Renal cortical epithelial cell (primary cell): ENCODE measurements at regions not wholly inside any gene's neighbourhood (a gene's known extent, or its start where the extent isn't known, plus 50 kb on each side); places are given as distances from the start of the nearest gene placed in this dataset.
A peak's percentile ranks its signal among the peaks of the same experiment; 100 is the strongest.

ENCODE experiments used
- DNase-seq: peaks from one replicate; pipeline ENCODE4 v3.0.0-alpha.2; 2011; ENCODE audit warnings: low read depth

- peak; percentile 95 for DNase-seq
These were observed 164.4 kb upstream of the VRK2 start for GRCh38 chr2:57881998-57882888.

- no peak for DNase-seq
These were observed 163.6 kb upstream of the VRK2 start for GRCh38 chr2:57882895-57883515.

- no peak for DNase-seq
These were observed 162.3 kb upstream of the VRK2 start for GRCh38 chr2:57884281-57884680.

- DNase-seq: no peak
These were observed 160.9 kb upstream of the VRK2 start for GRCh38 chr2:57885742-57886141.

GRCh38 chr2:57886161-57886786 is 160.3 kb upstream of the VRK2 start:
- DNase-seq: no peak

- no peak for DNase-seq
These were observed 158.1 kb upstream of the VRK2 start for GRCh38 chr2:57888463-57888862.

- peak; percentile 79 for DNase-seq
These were observed 156.1 kb upstream of the VRK2 start for GRCh38 chr2:57890464-57890863.

GRCh38 chr2:57891086-57891712 is 155.4 kb upstream of the VRK2 start:
- DNase-seq: no peak

- DNase-seq: no peak
These were observed 153.7 kb upstream of the VRK2 start for GRCh38 chr2:57892920-57893319.

GRCh38 chr2:57893347-57893746 is 153.3 kb upstream of the VRK2 start:
- no peak for DNase-seq

GRCh38 chr2:57893786-57894185 is 152.8 kb upstream of the VRK2 start:
- DNase-seq: no peak

GRCh38 chr2:57894381-57894780 is 152.2 kb upstream of the VRK2 start:
- DNase-seq: no peak

- no peak for DNase-seq
These were observed 148.7 kb upstream of the VRK2 start for GRCh38 chr2:57897920-57898319.

GRCh38 chr2:57899898-57900297 is 146.7 kb upstream of the VRK2 start:
- DNase-seq: no peak

GRCh38 chr2:57902578-57902977 is 144.0 kb upstream of the VRK2 start:
- no peak for DNase-seq

- DNase-seq: peak; percentile 66
These were observed 140.4 kb upstream of the VRK2 start for GRCh38 chr2:57906152-57906732.

- no peak for DNase-seq
These were observed 139.2 kb upstream of the VRK2 start for GRCh38 chr2:57907411-57907810.

GRCh38 chr2:57908736-57909161 is 137.9 kb upstream of the VRK2 start:
- DNase-seq: no peak

GRCh38 chr2:57918126-57918525 is 128.5 kb upstream of the VRK2 start:
- no peak for DNase-seq

- DNase-seq: no peak
These were observed 126.2 kb upstream of the VRK2 start for GRCh38 chr2:57920342-57920939.

GRCh38 chr2:57934659-57935058 is 111.9 kb upstream of the VRK2 start:
- DNase-seq: no peak

GRCh38 chr2:57936216-57936615 is 110.4 kb upstream of the VRK2 start:
- DNase-seq: no peak
